ENCODE measurements at regions not wholly inside any gene's neighbourhood (a gene's known extent, or its start where the extent isn't known, plus 50 kb on each side); places are given as distances from the start of the nearest gene placed in this dataset.

GRCh38 chr2:122528958-122529705 lies 773.7 kb downstream of the TSN start:
- TF ChIP-seq POLR2A (IDR thresholded peaks at IDR 0.05), result no peak
- TF ChIP-seq CTCF (IDR thresholded peaks at IDR 0.05), result no peak

Data from body of pancreas (tissue), 4 donors.